ENCODE measurements at regions not wholly inside any gene's neighbourhood (a gene's known extent, or its start where the extent isn't known, plus 50 kb on each side); places are given as distances from the start of the nearest gene placed in this dataset.

GRCh38 chr1:185608177-185608576 lies 126.0 kb upstream of the HMCN1 start:
- 81% methylated on average over 5 of the region's 5 CpGs for WGBS
- Histone ChIP-seq H3K4me3 (ENCODE audit: low read length) (no peak overlapping the region), H3K27me3 (ENCODE audit: control insufficient read depth, insufficient read depth) (no peaks in the 10 kb centered on the region), H3K27ac (ENCODE audit: low read length) (no peak overlapping the region), H3K4me1 (ENCODE audit: control insufficient read depth, insufficient read depth, low read length) (no peaks in the 10 kb centered on the region), H3K9me3 (ENCODE audit: control insufficient read depth, low read length) (no peaks in the 10 kb centered on the region)
- ATAC-seq (no peak), DNase-seq (no peak)
- intact Hi-C loops (cut with DNase I): no loop called here

- no peak for DNase-seq
- intact Hi-C loops (cut with DNase I): no loop called here
- 99% methylated on average over 4 of the region's 4 CpGs for WGBS
Observed at GRCh38 chr1:185603158-185603557, 131.0 kb upstream of the HMCN1 start.

GRCh38 chr1:185601189-185601588 lies 133.0 kb upstream of the HMCN1 start:
- intact Hi-C loops (cut with DNase I): no loop called here
- Histone ChIP-seq H3K9me3 (ENCODE audit: control insufficient read depth, low read length) (no peaks in the 10 kb centered on the region), H3K4me1 (ENCODE audit: control insufficient read depth, insufficient read depth, low read length) (no peaks in the 10 kb centered on the region), H3K27me3 (ENCODE audit: control insufficient read depth, insufficient read depth) (no peaks in the 10 kb centered on the region), H3K27ac (ENCODE audit: low read length) (no peak overlapping the region), H3K4me3 (ENCODE audit: low read length) (no peak overlapping the region)
- ATAC-seq (no peak), DNase-seq (no peak)
- 98% methylated on average over 1 of the region's 1 CpG for WGBS

More at GRCh38 chr1:185603158-185603557, 131.0 kb upstream of the HMCN1 start:
- H3K27me3 ChIP-seq (ENCODE audit: control insufficient read depth, insufficient read depth): no peaks in the 10 kb centered on the region
- H3K4me3 ChIP-seq (ENCODE audit: low read length): no peak overlapping the region
- no peaks in the 10 kb centered on the region for H3K4me1 ChIP-seq (ENCODE audit: control insufficient read depth, insufficient read depth, low read length)
- no peak overlapping the region for H3K27ac ChIP-seq (ENCODE audit: low read length)
- no peaks in the 10 kb centered on the region for H3K9me3 ChIP-seq (ENCODE audit: control insufficient read depth, low read length)
- no peak for ATAC-seq

- Histone ChIP-seq H3K27ac (ENCODE audit: low read length) (no peak overlapping the region), H3K4me3 (ENCODE audit: low read length) (no peak overlapping the region), H3K27me3 (ENCODE audit: control insufficient read depth, insufficient read depth) (no peaks in the 10 kb centered on the region), H3K4me1 (ENCODE audit: control insufficient read depth, insufficient read depth, low read length) (no peaks in the 10 kb centered on the region), H3K9me3 (ENCODE audit: control insufficient read depth, low read length) (no peaks in the 10 kb centered on the region)
- intact Hi-C loops (cut with DNase I): no loop called here
- ATAC-seq (no peak), DNase-seq (no peak)
- WGBS: 49% methylated on average over 2 of the region's 2 CpGs
Observed at GRCh38 chr1:185600641-185601040, 133.6 kb upstream of the HMCN1 start.

- Histone ChIP-seq H3K9me3 (ENCODE audit: control insufficient read depth, low read length) (no peaks in the 10 kb centered on the region), H3K4me3 (ENCODE audit: low read length) (no peak overlapping the region), H3K27me3 (ENCODE audit: control insufficient read depth, insufficient read depth) (no peaks in the 10 kb centered on the region), H3K27ac (ENCODE audit: low read length) (no peak overlapping the region), H3K4me1 (ENCODE audit: control insufficient read depth, insufficient read depth, low read length) (peaks cover 3% of the 10 kb centered on the region)
- ATAC-seq: no peak
- intact Hi-C loops (cut with DNase I): loop anchor here in 1 of 4 donors (10.0 kb wide), 1 partner anchor 56 kb away; no protein-coding TSS in a partner anchor
- DNase-seq: no peak
- 45% methylated on average over 1 of the region's 1 CpG for WGBS
Observed at GRCh38 chr1:185598332-185598731, 135.9 kb upstream of the HMCN1 start.

- no peak for DNase-seq
- ATAC-seq: peak in 1 of 2 donors; percentile 39
- intact Hi-C loops (cut with DNase I): loop anchor here in 1 of 4 donors (10.0 kb wide), 1 partner anchor 59 kb away; no protein-coding TSS in a partner anchor
- Histone ChIP-seq H3K9me3 (ENCODE audit: control insufficient read depth, low read length) (no peaks in the 10 kb centered on the region), H3K27me3 (ENCODE audit: control insufficient read depth, insufficient read depth) (no peaks in the 10 kb centered on the region), H3K4me1 (ENCODE audit: control insufficient read depth, insufficient read depth, low read length) (peaks cover 3% of the 10 kb centered on the region), H3K27ac (ENCODE audit: low read length) (no peak overlapping the region), H3K4me3 (ENCODE audit: low read length) (no peak overlapping the region)
- 75% methylated on average over 3 of the region's 3 CpGs for WGBS
Observed at GRCh38 chr1:185595835-185596667, 138.1 kb upstream of the HMCN1 start.

DNA sequence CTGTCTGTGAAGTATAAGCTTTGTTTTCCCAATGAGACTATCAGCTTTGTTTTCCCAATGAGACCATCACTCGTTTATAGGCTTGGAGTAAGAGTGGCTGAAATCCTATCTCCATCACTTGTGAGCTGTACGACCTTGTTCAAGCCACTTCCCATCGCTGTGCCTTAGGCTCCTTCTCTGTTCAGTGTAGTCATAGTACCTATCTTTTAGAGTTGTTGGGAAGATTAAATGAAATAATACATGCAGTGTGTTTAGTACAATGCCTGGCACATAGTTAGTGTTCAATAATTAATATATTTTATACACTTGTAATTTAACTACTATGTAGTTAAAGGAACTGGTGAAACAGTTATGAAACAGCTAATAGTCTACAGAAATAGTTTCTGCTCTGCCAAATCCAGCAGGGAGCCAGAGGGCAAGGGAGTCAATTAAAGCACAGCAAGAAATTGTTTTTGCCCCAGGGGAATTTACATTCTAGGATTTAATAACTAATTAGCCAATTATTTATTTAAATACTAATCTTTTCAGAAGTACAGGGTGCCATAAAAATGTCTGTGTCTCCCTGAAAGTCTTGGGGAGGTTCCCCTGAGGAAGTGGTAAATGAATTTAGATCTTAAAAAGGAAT lies 139.3 kb upstream of the HMCN1 start:
- 58% methylated on average over 3 of the region's 3 CpGs for WGBS
- H3K27me3 ChIP-seq (ENCODE audit: control insufficient read depth, insufficient read depth): no peaks in the 10 kb centered on the region
- no peak overlapping the region for H3K4me3 ChIP-seq (ENCODE audit: low read length)
- no peak for DNase-seq
- intact Hi-C loops (cut with DNase I): loop anchor here in 1 of 4 donors (10.0 kb wide), 1 partner anchor 60 kb away; no protein-coding TSS in a partner anchor
- peak; percentile 44 to 61 for ATAC-seq
- peak overlapping the region; percentile 56 for H3K27ac ChIP-seq (ENCODE audit: low read length)
- H3K9me3 ChIP-seq (ENCODE audit: control insufficient read depth, low read length): no peaks in the 10 kb centered on the region
- H3K4me1 ChIP-seq (ENCODE audit: control insufficient read depth, insufficient read depth, low read length): peaks cover 3% of the 10 kb centered on the region

DNA sequence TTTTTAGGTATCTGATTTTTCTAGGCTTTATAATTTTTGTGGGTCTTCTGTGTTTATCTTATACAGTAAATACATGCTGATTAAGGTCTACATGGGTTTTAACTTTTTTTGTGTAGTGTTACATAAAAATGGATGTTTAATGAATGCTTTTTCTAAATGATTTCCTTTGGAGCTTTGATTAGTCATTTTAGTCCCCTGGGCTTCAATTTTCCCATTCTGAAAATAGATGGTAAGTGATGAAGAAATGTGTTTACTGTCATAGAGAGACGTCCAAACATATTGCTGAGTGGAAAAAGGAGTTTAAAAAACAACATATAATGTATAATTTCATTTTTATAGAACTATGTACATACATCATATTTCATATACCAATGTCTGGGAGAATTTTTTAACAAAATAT lies 140.9 kb upstream of the HMCN1 start:
- Histone ChIP-seq H3K27me3 (ENCODE audit: control insufficient read depth, insufficient read depth) (no peaks in the 10 kb centered on the region), H3K4me3 (ENCODE audit: low read length) (no peak overlapping the region), H3K27ac (ENCODE audit: low read length) (no peak overlapping the region), H3K4me1 (ENCODE audit: control insufficient read depth, insufficient read depth, low read length) (peaks cover 3% of the 10 kb centered on the region), H3K9me3 (ENCODE audit: control insufficient read depth, low read length) (no peaks in the 10 kb centered on the region)
- DNase-seq: no peak
- no peak for ATAC-seq
- intact Hi-C loops (cut with DNase I): loop anchor here in 1 of 4 donors (10.0 kb wide), 1 partner anchor 62 kb away; no protein-coding TSS in a partner anchor
- 26% methylated on average over 1 of the region's 1 CpG for WGBS

DNA sequence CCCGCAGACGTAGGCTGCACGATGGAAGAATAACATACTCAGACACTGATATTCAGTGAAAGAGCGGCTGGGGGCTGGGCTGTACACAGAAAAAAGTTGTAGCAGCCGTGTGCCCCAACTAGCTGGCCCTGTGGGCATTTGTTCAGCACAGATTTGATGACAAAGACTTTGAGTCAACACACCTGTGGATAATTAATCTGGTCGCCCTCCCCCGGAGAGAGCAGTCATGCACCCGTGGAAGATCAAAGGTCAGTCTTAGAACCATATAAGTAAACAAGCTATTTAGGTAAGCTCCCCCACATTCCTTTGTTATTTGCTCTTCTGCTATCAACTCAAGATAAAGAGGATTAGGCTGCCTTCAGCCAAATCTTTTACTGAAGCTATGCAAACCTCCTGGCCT lies 148.4 kb upstream of the HMCN1 start:
- Histone ChIP-seq H3K9me3 (ENCODE audit: control insufficient read depth, low read length) (peaks cover 3% of the 10 kb centered on the region), H3K27ac (ENCODE audit: low read length) (no peak overlapping the region), H3K27me3 (ENCODE audit: control insufficient read depth, insufficient read depth) (no peaks in the 10 kb centered on the region), H3K4me3 (ENCODE audit: low read length) (no peak overlapping the region), H3K4me1 (ENCODE audit: control insufficient read depth, insufficient read depth, low read length) (no peaks in the 10 kb centered on the region)
- ATAC-seq: no peak
- intact Hi-C loops (cut with DNase I): no loop called here
- DNase-seq: no peak
- WGBS: 78% methylated on average over 8 of the region's 8 CpGs

DNA sequence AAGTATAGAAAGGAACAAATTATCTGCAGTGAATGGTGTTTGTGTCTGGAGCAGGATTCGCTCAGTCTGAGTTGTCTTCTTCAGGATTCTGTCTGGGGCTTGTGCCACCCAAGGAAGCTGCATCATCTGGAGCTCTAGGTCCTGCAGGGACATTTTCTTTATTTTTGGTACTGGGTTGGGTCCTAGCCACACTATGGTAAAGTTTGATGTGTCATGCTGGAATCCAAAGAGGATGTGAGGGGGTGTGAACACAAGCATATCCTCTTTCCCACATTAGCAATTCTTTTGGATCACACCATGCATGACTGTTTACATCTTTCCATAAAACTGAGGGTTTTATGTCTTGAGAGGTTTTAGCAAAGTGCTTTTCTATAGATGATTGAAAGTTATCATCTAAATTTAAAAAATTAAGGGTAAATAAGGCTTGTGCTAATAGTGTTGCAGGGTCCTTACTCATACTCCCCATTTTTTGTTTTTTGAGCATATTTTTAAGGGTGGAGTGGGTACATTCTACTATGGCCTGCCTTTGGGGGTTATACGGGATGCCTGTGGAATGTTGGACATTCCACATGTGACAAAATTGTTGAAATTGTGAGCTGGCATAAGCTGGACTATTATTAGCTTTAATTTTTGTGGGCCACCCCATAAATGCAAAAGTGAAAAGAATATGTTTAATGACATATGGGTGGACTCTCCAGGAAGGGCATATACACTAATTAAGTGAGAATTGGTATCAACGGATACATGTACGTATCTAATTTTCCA lies 152.0 kb upstream of the HMCN1 start:
- intact Hi-C loops (cut with DNase I): no loop called here
- Histone ChIP-seq H3K4me1 (ENCODE audit: control insufficient read depth, insufficient read depth, low read length) (no peaks in the 10 kb centered on the region), H3K4me3 (ENCODE audit: low read length) (no peak overlapping the region), H3K27ac (ENCODE audit: low read length) (no peak overlapping the region), H3K9me3 (ENCODE audit: control insufficient read depth, low read length) (peaks cover 3% of the 10 kb centered on the region), H3K27me3 (ENCODE audit: control insufficient read depth, insufficient read depth) (no peaks in the 10 kb centered on the region)
- WGBS: 91% methylated on average over 4 of the region's 4 CpGs
- no peak for ATAC-seq
- no peak for DNase-seq

DNA sequence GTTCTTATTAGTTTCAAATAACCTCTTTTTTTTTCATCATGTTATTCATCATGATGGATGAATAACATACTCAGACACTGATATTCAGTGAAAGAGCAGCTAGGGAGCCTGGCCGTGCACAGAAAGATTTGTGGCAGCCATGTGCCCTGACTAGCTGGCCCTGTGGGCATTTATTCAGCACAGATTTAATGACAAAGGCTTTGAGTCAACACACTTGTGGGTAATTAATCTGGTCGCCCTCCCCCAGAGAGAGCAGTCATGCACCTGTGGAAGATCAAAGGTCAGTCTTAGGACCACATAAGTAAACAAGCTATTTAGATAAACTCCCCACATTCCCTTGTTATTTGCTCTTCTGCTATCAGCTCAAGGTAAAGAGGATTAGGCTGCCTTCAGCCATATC lies 153.2 kb upstream of the HMCN1 start:
- peaks cover 3% of the 10 kb centered on the region for H3K9me3 ChIP-seq (ENCODE audit: control insufficient read depth, low read length)
- 90% methylated on average over 2 of the region's 2 CpGs for WGBS

More for the DNA sequence above, 153.2 kb upstream of the HMCN1 start:
- Histone ChIP-seq H3K4me1 (ENCODE audit: control insufficient read depth, insufficient read depth, low read length) (no peaks in the 10 kb centered on the region), H3K27ac (ENCODE audit: low read length) (no peak overlapping the region), H3K4me3 (ENCODE audit: low read length) (no peak overlapping the region), H3K27me3 (ENCODE audit: control insufficient read depth, insufficient read depth) (no peaks in the 10 kb centered on the region)
- ATAC-seq: no peak
- DNase-seq: no peak
- intact Hi-C loops (cut with DNase I): no loop called here
